HEK293 (cell line): ENCODE measurements at regions not wholly inside any gene's neighbourhood (a gene's known extent, or its start where the extent isn't known, plus 50 kb on each side); places are given as distances from the start of the nearest gene placed in this dataset.

ENCODE experiments used
- CTCF ChIA-PET: fragments of 350-600 bp; formaldehyde crosslinking; extraction: SDS; loops from one replicate; lab custom pipeline; 2021; ENCODE audit warnings: antibody characterized with exemption; lab: Yijun Ruan, JAX
- POLR2A ChIA-PET: fragments of 300-600 bp; formaldehyde crosslinking; extraction: SDS; loops from one replicate; lab custom pipeline; 2020; ENCODE audit warnings: antibody characterized with exemption, inconsistent platforms; lab: Yijun Ruan, JAX
- H3K27ac ChIP-seq: fragments of 200-500 bp; sonication (Bioruptor generic); 2 replicates; pipeline ENCODE4 v1.5.1; 2014; ENCODE audit warnings: low read depth, low read length, control low read depth, inconsistent platforms; ENCODE audit errors: extremely low read depth
- H3K36me3 ChIP-seq, 2 experiments: fragments of 200-500 bp in 1 of 2; sonication (Bioruptor generic) in 1 of 2; 1 replicate in 1 of 2; 2 replicates in 1 of 2; pipeline ENCODE4 v1.5.1; 2014 to 2017; ENCODE audit warnings: inconsistent platforms in 2 of 2, low read length in 2 of 2; ENCODE audit not compliant: control insufficient read depth in 2 of 2, insufficient read depth in 1 of 2
- H3K4me1 ChIP-seq: fragments of 200-500 bp; sonication (Bioruptor generic); 2 replicates; pipeline ENCODE4 v1.5.1; 2014; ENCODE audit warnings: mild to moderate bottlenecking, low read length, inconsistent platforms; ENCODE audit not compliant: control insufficient read depth, insufficient read depth
- H3K4me3 ChIP-seq: 2 replicates; pipeline ENCODE4 v1.5.1; 2011; ENCODE audit warnings: low read depth, mild to moderate bottlenecking, control low read depth, low read length, moderate library complexity
- H3K9me3 ChIP-seq: fragments of 200-500 bp; sonication (Bioruptor generic); 2 replicates; pipeline ENCODE4 v1.5.1; 2014; ENCODE audit warnings: low read depth, low read length, inconsistent platforms; ENCODE audit not compliant: control insufficient read depth, insufficient read depth
- AEBP2 ChIP-seq: fragments of 450-650 bp; formaldehyde crosslinking; IDR thresholded peaks from 2 replicates; pipeline ENCODE4 v1.5.1; 2016; ENCODE audit warnings: missing biosample characterization, missing genetic modification characterization, borderline replicate concordance
- GLI2 ChIP-seq: fragments of 450-650 bp; formaldehyde crosslinking; IDR thresholded peaks from 2 replicates; pipeline ENCODE4; 2017; ENCODE audit warnings: missing biosample characterization, missing genetic modification characterization, low read depth, borderline replicate concordance
- PRDM10 ChIP-seq: fragments of 450-650 bp; formaldehyde crosslinking; IDR thresholded peaks from 2 replicates; pipeline ENCODE4 v1.5.1; 2016; ENCODE audit warnings: missing biosample characterization, missing genetic modification characterization
- PRDM2 ChIP-seq: fragments of 450-650 bp; formaldehyde crosslinking; IDR thresholded peaks from 2 replicates; pipeline ENCODE4 v1.5.1; 2016; ENCODE audit warnings: missing biosample characterization, missing genetic modification characterization, borderline replicate concordance
- ZBTB26 ChIP-seq: fragments of 450-650 bp; formaldehyde crosslinking; optimal IDR thresholded peaks from 2 replicates; pipeline ENCODE3; 2016; ENCODE audit warnings: missing biosample characterization, mild to moderate bottlenecking, missing genetic modification characterization
- ZBTB49 ChIP-seq: fragments of 450-650 bp; formaldehyde crosslinking; IDR thresholded peaks from 2 replicates; pipeline ENCODE4 v1.5.1; 2016; ENCODE audit warnings: missing biosample characterization, missing genetic modification characterization, low read depth
- ZNF202 ChIP-seq: fragments of 450-650 bp; formaldehyde crosslinking; IDR thresholded peaks from 2 replicates; pipeline ENCODE4 v1.5.1; 2016; ENCODE audit warnings: missing biosample characterization, missing genetic modification characterization, borderline replicate concordance
- ZNF239 ChIP-seq: fragments of 450-650 bp; formaldehyde crosslinking; IDR thresholded peaks from 2 replicates; pipeline ENCODE4 v1.5.1; 2016; ENCODE audit warnings: missing biosample characterization, missing genetic modification characterization
- ZNF350 ChIP-seq: fragments of 450-650 bp; formaldehyde crosslinking; IDR thresholded peaks from 2 replicates; pipeline ENCODE4 v1.5.0; 2017; ENCODE audit warnings: missing biosample characterization, mild to moderate bottlenecking, missing genetic modification characterization
- ZNF518A ChIP-seq: fragments of 450-650 bp; formaldehyde crosslinking; conservative IDR thresholded peaks from 2 replicates; pipeline ENCODE4 v1.5.1; 2016; ENCODE audit warnings: low read depth, missing biosample characterization, missing genetic modification characterization
- ZNF626 ChIP-seq: fragments of 450-650 bp; sonication (Bioruptor Pico); formaldehyde crosslinking; IDR thresholded peaks from 2 replicates; pipeline ENCODE4 v1.5.1; 2018; ENCODE audit warnings: missing biosample characterization, missing genetic modification characterization, inconsistent platforms
- ZNF629 ChIP-seq: fragments of 450-650 bp; formaldehyde crosslinking; IDR thresholded peaks from 2 replicates; pipeline ENCODE4 v1.5.1; 2017; ENCODE audit warnings: missing biosample characterization, missing genetic modification characterization
- ZSCAN18 ChIP-seq: fragments of 450-650 bp; formaldehyde crosslinking; IDR thresholded peaks from 2 replicates; pipeline ENCODE4 v1.5.1; 2016; ENCODE audit warnings: missing biosample characterization, missing genetic modification characterization
- ZXDB ChIP-seq: fragments of 450-650 bp; formaldehyde crosslinking; IDR thresholded peaks from 2 replicates; pipeline ENCODE4 v1.5.1; 2016; ENCODE audit warnings: missing biosample characterization, missing genetic modification characterization

GRCh38 chr16:82460766-82461165 lies 166.0 kb upstream of the CDH13 start:
- H3K27ac ChIP-seq, result no peak overlapping the region
- POLR2A ChIA-PET, result no interaction called here
- CTCF ChIA-PET, result interaction anchor here (0.6 to 1.4 kb wide), 3 partner anchors 92 to 1011 kb away, joined by 3 to 4 read pairs (median 3); no protein-coding TSS in a partner anchor
- H3K4me3 ChIP-seq, result no peak overlapping the region
- H3K36me3 ChIP-seq, result no peaks in the 10 kb centered on the region
- H3K4me1 ChIP-seq, result no peaks in the 10 kb centered on the region; the same call in 1 of the 2 replicates
- no peaks in the 10 kb centered on the region for H3K9me3 ChIP-seq
- no peak for TF ChIP-seq ZNF629 (tag by site-specific recombination)
- no peak for TF ChIP-seq ZNF518A (tag by site-specific recombination)
- no peak for TF ChIP-seq ZNF626 (tag by site-specific recombination)
- TF ChIP-seq ZBTB49 (tag by site-specific recombination), result no peak
- TF ChIP-seq ZSCAN18 (tag by site-specific recombination), result no peak
- no peak for TF ChIP-seq PRDM10 (tag by site-specific recombination)
- no peak for TF ChIP-seq ZNF350 (tag by site-specific recombination)
- TF ChIP-seq GLI2, result no peak
- no peak for TF ChIP-seq ZNF239 (tag by site-specific recombination)
- no peak for TF ChIP-seq ZBTB26 (tag by site-specific recombination)
- TF ChIP-seq ZNF202 (tag by site-specific recombination), result no peak
- TF ChIP-seq AEBP2 (tag by site-specific recombination), result no peak
- no peak for TF ChIP-seq ZXDB (tag by site-specific recombination)
- TF ChIP-seq PRDM2 (tag by site-specific recombination), result no peak
